ENCODE measurements at regions not wholly inside any gene's neighbourhood (a gene's known extent, or its start where the extent isn't known, plus 50 kb on each side); places are given as distances from the start of the nearest gene placed in this dataset.
"Not testable (repeated sequence)": the region's sequence is repeated elsewhere in the genome, so short reads cannot be mapped to it uniquely, and the experiment has no call there.

- DNase-seq: no peak
Measured at GRCh38 chr5:157993201-157993600, 134.3 kb upstream of the CLINT1 start.

GRCh38 chr5:157990583-157991181, 131.7 kb upstream of the CLINT1 start:
- no peak for DNase-seq

- DNase-seq: no peak
Measured at GRCh38 chr5:157989296-157989695, 130.4 kb upstream of the CLINT1 start.

GRCh38 chr5:157987259-157987658, 128.3 kb upstream of the CLINT1 start:
- DNase-seq: no peak

GRCh38 chr5:157986431-157986990, 127.6 kb upstream of the CLINT1 start:
- no peak for DNase-seq

GRCh38 chr5:157984611-157985010, 125.7 kb upstream of the CLINT1 start:
- DNase-seq: no peak

- DNase-seq: no peak
Measured at GRCh38 chr5:157983906-157984551, 125.1 kb upstream of the CLINT1 start.

- no peak for DNase-seq
Measured at GRCh38 chr5:157978061-157978460, 119.1 kb upstream of the CLINT1 start.

- DNase-seq: no peak
Measured at GRCh38 chr5:157976429-157976828, 117.5 kb upstream of the CLINT1 start.

GRCh38 chr5:157972579-157972978, 113.6 kb upstream of the CLINT1 start:
- no peak for DNase-seq

- no peak for DNase-seq
Measured at GRCh38 chr5:157971571-157972216, 112.7 kb upstream of the CLINT1 start.

- not testable (repeated sequence) for DNase-seq
Measured at GRCh38 chr5:157968570-157968969, 109.6 kb upstream of the CLINT1 start.

- no peak for DNase-seq
Measured at GRCh38 chr5:157965989-157966388, 107.0 kb upstream of the CLINT1 start.

- DNase-seq: no peak
Measured at GRCh38 chr5:157965040-157965678, 106.2 kb upstream of the CLINT1 start.

- no peak for DNase-seq
Measured at GRCh38 chr5:157963761-157964160, 104.8 kb upstream of the CLINT1 start.

- no peak for DNase-seq
Measured at GRCh38 chr5:157963244-157963643, 104.3 kb upstream of the CLINT1 start.

- not testable (repeated sequence) for DNase-seq
Measured at GRCh38 chr5:157962686-157963085, 103.7 kb upstream of the CLINT1 start.

GRCh38 chr5:157961896-157962590, 103.1 kb upstream of the CLINT1 start:
- no peak for DNase-seq

- no peak for DNase-seq
Measured at GRCh38 chr5:157961176-157961575, 102.2 kb upstream of the CLINT1 start.

GRCh38 chr5:157959370-157959769, 100.4 kb upstream of the CLINT1 start:
- DNase-seq: no peak

GRCh38 chr5:157956271-157956885, 97.4 kb upstream of the CLINT1 start:
- no peak for DNase-seq

GRCh38 chr5:157955541-157956172, 96.7 kb upstream of the CLINT1 start:
- no peak for DNase-seq
